Cardiac septum (tissue), 1 donor: ENCODE measurements at regions not wholly inside any gene's neighbourhood (a gene's known extent, or its start where the extent isn't known, plus 50 kb on each side); places are given as distances from the start of the nearest gene placed in this dataset.

Experiments
- DNase-seq: peaks from one replicate; pipeline ENCODE4 v3.0.0-alpha.2; 2020; ENCODE audit warnings: low spot score
- intact Hi-C: fragments of 100-400 bp; cut with DNase I; formaldehyde crosslinking; loops from one replicate; pipeline ENCODE4 v1.14.0; 2022
- donor health status: DM: no; HTN: no; CAD: no.

DNA sequence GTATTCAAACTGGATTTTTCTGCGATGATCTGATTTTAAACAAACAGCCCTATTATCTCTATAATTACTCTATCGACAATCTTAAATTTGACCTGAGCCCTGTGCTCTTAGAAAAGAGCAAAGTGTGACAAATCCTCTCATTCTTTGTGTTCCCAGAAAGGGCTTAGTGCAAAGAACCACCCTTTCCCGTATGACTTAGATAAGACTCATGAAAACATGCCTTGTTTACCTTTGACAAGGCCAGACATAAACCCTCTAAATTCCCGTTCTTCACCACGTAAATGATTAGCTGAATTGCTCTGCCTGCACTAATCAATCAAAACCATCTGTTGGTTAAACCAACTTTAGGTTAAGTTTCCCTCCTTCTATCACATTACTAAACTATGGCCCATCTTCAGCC, 285.7 kb upstream of the SEL1L start:
- no peak for DNase-seq
- intact Hi-C loops = no loop called here

DNA sequence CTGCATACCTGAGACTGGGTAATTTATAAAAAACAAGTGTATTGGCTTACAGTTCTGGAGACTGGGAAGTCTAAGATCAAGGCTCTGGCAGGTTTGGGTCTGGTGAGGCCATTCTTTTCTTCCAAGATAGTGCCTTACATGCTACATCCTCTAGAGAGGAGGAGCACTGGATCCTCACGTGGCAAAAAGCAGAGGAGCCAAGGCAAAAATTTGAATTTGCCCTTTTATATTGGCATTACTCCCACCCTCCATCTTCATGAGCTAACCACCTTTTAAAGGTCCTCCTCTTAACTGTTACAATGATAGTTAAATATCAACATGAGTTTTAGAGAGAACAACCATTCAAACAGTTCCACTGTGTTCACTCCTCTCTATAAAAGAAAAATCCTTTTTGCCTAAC, 286.3 kb upstream of the SEL1L start:
- DNase-seq = no peak

DNA sequence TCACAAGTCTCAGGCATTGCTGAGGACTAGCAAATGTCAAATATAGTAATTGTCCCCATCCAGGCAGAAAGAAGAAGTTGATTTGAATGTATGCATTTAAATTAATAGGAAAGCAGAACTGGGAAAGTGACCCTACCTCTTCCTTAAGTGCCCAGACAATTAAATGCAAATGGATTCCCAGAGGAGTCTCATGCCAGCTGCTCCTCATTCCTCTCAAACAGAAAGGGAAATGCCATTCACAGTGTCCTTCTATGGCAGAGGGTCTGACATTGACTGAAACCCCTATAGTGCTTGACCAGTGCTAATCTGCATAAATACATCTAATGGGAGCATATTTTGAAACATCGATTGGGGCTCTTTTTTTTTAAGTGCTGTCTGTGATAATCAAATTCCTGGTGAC, 292.4 kb upstream of the SEL1L start:
- intact Hi-C loops = no loop called here
- DNase-seq = no peak

More for the DNA sequence above, 286.3 kb upstream of the SEL1L start:
- intact Hi-C loops = no loop called here

DNA sequence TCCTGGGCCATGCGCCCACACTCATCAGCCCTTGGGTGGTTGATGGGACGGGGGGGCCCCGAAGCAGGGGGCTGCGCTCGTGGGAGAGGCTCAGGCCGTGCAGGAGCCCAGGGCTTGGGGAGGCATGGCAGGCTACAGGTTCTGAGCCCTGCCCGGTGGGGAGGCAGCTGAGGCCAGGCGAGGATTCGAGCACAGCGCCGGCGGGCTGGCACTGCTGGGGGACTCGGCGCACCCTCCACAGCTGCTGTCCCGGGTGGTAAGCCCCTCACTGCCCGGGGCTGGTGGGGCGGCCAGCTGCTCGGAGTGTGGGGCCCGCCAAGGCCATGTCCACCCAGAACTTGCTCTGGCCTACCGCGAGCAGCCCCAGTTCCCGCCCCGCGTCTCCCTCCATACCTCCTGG, 295.8 kb upstream of the SEL1L start:
- DNase-seq = no peak
- intact Hi-C loops = no loop called here

DNA sequence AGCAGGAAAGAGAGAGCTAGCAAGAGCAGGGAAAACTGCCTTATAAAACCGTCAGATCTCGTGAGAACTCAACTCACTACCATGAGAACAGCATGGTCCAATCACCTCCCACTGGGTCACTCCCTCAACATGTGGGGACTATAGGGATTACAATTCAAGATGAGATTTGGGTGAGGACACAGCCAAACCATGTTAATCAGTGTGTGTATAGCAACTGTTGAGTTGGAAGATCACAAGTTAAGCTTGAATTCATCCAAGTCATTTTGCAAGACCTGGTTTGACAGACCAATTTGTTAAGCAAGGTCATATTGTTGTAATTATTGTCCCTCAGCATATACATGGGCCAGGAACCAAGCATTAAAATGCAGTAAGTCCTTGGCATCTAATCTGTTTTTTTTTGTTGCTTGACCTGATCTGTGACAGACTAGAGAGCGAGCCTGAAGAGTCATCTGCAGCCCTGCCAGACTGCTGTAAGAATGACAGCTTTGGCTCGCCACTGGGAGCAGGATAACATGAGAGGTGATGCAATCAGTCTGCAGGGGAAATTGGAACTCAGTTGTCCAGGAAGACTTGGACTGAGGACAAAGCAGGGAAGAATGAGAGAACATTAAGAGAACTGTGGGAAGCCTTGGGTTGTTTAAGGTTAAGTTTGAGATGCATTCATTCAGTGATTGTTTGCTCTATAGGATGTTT, 297.6 kb upstream of the SEL1L start:
- intact Hi-C loops = no loop called here
- no peak for DNase-seq

DNA sequence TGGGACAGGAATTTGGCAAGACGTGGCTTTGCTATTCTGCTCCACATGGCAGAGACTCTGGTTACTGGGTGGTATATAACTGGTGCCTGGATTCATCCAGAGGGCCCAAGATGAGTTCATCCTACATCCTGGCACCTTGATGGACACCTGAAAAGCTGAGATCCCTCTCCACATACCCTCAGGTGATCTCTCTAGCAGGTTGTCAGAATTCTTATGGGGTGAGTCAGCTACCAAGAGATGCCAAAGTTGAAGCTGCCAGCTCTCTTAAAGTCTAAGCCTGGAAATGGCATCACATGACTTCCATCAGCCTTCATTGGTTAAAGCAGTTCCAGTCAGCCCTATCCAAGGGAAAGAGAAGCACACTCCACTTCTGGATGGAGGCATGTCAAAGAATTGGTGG, 300.7 kb upstream of the SEL1L start:
- intact Hi-C loops = no loop called here
- no peak for DNase-seq

DNA sequence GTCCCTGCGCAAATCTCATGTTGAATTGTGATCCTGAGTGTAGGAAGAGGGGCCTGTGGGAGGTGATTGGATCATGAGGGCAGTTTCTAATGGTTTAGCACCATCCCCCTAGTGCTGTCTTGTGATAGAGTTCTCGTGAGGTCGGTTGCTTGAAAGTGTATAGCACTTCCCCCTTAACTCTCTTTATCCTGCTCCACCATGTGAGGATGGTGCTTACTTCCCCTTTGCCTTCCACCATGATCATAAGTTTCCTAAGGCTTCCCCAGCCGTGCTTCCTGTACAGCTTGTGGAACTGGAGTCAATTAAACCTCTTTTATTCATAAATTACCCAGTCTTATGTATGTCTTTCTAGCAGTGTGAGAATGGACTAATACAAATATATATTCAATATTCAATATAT, 303.7 kb upstream of the SEL1L start:
- DNase-seq = no peak
- intact Hi-C loops = no loop called here

DNA sequence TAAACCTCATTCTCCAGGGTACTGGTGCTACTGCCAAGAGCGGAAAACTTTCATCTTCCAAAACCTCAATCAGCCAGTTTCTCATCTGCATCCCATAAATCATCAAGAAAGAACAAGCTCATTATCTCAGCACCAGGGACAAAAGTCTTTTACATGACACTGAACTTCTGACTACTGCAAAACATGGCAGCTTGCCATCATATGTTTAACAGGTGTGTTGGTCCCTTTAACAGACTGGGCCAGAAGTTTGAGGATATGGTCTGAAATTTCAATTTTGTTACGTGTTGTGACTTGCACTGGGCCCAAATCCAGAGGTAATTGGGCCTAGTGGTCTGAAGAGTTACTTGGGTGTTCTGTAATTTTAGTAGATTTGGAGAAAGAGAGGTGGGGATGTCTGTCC, 305.4 kb upstream of the SEL1L start:
- intact Hi-C loops = no loop called here
- DNase-seq = no peak

DNA sequence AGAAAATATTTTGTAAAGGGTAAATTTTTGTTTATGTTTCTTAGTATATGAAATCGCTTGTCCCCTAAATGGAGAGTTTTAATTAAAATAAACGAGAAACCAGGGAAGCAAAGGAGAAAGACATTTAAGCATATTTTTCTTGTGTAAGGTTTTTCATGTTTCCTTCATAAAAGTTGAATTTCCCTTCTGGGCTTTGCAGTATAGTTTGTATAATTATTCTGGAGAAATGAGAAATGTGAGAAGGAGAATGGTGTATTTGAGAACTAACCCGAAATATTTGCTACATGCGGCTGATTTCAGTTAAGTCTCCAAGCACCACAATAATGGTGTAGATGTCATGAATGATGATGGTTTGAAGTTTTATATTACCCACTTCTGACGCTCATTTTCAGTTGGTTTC, 307.7 kb upstream of the SEL1L start:
- no peak for DNase-seq
- intact Hi-C loops = no loop called here

DNA sequence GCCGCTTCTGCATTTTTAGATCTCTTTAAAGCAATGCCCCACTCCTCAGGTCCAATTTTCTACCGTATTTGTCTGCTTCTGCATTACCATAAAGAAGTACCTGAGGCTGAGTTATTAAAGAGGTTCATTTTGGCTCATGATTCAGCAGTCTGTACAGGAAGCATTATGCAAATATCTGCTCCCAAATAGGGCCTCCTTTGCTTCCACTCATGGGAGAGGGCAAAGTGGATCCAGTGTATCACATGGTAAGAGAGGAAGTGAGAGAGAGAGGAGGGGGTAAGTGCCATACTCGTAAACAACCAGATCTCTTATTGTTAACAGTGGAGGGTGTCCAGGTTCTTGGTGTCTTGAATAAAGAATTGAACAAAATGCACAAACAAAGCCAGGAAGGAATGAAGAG, 316.1 kb upstream of the SEL1L start:
- no peak for DNase-seq
- intact Hi-C loops = no loop called here

DNA sequence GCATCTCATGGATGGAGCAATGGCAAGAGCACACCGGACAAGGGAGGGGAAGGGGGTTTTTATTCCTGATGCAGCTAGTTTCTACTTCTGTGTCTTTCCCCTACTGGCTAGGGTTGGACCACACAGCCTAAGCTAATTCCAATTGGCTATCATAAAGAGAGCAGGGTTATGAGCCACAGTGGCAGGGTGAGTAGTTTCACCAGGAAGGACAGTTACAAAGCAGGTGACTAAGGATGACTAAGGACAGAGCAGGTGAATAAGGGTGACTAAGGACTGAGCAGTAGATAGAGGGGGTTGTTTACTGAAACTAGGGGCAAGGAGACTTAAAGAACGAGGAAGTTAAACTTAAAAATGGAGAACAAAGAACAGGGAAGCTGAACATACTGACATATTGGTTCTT, 321.4 kb upstream of the SEL1L start:
- DNase-seq = no peak
- intact Hi-C loops = no loop called here

DNA sequence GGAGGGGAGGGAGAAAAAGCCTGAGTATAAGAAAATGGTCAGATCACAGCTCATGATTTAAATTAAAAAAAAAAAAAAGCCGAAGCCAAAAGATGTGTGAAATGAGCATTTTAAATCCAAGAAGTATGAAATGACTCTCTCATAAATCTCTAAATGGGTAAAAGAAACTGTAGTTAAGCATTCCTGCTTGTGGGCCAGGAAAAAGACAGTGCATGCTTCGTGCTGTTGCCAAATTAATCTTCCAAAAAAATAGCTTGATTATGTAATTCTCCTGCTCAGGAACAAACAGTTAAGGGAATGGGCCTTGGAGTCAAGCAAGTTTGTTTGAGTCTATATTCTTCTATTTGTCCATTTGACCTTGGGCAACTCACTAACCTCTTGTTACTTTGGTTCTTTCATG, 325.4 kb upstream of the SEL1L start:
- intact Hi-C loops = no loop called here
- no peak for DNase-seq

DNA sequence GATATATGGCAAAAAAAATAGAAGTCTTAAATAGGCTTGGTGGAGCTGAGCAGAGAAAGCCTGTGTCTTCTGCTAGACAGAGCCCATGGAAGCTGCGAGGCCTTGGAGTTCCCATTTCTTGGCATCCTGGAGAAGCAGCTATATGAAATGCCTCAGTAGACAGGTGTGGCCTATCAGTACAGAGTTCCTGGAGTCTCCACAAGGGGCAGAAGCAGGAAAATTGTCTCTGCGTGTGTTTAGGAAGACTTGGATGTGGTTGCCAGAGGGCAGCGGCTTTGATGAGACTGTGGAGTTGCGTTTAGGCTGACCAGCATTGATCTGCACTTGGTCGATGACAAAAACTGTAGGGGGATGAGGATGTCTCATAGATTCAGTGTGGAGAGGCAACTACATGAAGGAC, 334.5 kb upstream of the SEL1L start:
- no peak for DNase-seq
- intact Hi-C loops = no loop called here

DNA sequence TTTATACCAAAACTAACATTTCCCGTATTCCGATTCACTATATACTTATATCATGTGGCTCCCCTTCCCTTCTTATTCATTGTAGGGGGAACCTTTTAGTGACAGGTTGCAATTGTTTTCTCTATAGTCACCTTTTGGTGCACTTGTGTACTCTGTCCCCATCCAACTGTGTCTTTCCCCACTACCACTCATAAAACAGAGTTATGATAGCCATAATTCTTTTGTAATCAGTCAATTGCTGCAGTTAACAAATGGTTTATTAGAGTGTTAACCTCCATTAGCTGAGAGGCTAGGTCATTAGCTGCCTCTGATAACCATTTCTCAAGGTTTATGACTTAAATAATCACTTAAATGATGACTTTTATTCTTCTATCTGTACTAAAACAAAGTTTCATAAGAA, 338.1 kb upstream of the SEL1L start:
- intact Hi-C loops = no loop called here
- no peak for DNase-seq

DNA sequence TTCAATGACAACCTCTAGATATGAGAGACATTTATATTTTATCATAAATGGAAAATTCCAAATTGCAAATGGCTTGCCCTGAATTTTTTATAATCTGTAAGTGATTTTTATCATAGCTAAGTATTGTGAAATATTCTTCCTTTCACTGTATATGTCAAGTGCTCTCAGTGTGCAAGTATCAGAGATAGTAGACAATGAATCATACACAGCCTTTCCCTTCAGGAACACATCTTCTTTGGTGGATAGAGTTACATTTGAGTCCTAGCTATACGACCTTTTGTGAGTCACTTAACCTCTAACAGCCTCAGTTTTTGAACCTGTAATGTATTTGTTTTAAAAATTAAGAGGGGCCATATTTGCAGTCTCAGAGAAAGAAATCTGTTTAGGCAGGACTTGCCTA, 350.7 kb upstream of the SEL1L start:
- intact Hi-C loops = no loop called here
- DNase-seq = no peak

DNA sequence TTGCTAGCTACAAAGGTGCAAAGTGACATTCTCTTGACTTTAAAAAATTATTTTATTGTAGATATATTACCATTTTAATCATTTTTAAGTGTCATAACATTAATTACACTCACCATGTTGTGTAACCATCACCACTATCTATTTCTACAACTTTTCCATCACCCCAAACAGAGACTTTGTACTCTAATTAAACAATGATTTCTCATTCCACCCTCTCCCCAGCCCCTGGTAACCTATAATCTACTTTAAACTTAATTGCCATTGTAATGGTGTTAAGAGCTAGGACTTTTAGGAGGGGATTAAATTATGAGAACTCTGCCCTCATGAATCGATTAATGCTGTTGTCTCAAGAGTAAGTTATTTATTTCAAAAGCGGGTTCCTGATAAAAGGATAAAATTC, 352.9 kb upstream of the SEL1L start:
- intact Hi-C loops = no loop called here
- no peak for DNase-seq

DNA sequence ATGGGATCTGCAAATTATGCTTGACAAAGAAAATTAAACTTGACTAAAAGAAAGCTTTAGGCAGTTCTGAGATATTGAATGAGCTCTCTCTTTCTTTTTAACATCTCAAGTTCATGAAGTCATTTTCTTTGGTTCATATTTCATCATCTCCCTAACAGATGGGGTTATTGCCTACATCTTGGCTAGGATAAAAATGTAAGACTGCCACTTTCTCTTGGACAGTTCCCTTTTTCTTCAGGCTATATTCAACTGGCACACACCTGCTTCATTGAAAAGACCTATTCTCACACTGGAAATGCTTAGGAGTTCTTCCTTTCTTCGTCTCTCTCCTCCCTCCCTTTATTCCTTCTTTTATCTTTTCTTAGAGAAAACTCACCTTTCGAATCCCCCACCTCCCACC, 355.9 kb upstream of the SEL1L start:
- DNase-seq = no peak
- intact Hi-C loops = no loop called here

DNA sequence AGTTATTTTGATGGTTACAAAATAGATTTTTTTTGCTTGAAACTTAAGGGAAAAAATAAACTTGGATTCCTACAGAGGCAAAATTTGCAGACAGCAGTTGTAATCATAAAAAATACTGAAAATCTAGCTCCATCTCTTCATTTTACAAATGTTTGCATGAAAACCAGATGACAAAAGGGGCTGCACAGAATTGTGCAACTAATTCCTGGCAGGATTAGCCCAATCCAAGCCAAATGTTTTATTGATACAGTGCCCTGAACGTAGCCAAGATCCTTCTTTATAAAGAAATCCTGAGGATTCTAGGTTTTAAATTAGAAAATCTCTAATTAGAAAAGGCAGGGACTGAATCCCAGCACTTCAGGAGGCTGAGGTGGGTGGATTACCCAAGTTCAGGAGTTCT, 356.4 kb upstream of the SEL1L start:
- DNase-seq = no peak
- intact Hi-C loops = no loop called here

DNA sequence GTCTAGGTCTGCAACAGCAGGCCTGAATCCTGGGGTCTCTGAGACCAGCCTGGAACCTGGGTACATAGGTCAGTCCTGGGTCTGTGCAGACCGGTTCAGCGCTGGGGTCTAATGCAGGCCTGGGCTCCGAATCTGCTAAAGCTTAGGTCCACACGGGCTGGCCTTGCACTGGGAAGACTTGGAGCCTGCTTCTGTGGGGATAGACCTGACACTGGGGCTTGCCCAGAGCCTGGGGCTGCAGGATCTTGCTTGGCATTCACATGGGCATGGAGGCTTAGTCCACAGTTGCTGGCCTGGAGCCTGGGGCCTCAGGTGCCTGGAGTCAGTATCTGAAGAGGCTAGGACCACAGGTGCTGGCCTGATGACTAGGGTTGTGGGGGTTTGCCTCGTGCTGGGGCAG, 369.8 kb upstream of the SEL1L start:
- no peak for DNase-seq
- intact Hi-C loops = no loop called here

DNA sequence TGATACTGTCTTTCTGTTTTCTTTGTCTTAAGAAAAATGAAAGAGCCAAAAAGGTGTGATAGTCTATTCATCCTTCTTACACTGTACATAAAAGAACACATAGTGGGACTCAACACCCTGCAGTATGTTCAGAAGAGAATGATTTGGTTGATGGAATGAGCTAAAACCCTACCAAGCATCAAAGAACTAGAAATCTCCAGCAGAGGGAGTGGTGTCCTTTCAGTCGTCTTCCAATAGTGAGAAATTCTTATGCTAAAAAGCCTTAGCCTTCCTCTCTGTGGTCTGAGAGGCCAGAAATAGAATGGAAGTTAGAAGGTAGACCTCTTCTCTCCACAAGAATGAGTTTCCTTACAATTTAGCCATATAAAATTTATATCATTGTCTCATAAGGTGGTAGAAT, 393.4 kb upstream of the SEL1L start:
- DNase-seq = no peak
- intact Hi-C loops = no loop called here

DNA sequence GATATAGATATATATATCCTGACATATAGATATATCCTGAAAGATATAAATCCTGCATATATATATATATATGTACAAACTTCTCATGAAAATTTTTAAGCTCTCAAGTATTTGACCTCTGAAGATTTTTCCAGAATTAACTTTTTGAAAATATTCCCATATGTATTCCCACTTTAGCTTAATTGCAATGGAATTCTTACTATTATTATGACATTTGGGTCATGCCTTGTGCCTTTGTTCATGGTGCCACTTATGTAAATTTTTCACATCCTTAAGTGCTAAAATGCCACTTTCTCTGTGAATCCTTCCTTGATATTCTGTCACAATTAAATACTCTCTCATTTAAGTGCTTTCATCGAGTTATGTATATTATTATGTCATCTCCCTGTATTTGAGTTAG, 398.2 kb upstream of the SEL1L start:
- intact Hi-C loops = no loop called here

DNA sequence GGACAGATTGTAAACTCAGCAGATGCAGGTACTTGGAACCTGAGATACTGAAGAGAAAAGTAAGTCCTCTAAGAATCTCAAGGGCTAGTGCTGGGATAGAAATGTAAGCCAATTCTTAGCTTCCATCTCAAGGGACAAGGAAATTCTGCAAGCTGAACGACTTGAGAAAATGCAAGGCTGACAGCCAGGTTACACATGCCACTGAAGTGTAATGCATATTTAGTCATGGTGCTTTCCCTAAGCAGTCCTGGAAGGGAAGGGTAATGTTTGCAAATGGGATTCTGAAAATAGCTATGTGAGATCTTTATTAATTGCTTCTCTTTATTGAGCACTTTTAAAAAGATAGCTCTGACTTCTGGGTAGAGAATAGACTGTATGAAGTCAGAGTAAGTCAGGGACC, 402.7 kb upstream of the SEL1L start:
- no peak for DNase-seq
- intact Hi-C loops = no loop called here

More for the DNA sequence above, 398.2 kb upstream of the SEL1L start:
- DNase-seq = no peak
